Prostate gland (tissue), 2 donors: ENCODE measurements at regions not wholly inside any gene's neighbourhood (a gene's known extent, or its start where the extent isn't known, plus 50 kb on each side); places are given as distances from the start of the nearest gene placed in this dataset.

Source experiments
- DNase-seq: peaks from one replicate; pipeline ENCODE4 v3.0.0-alpha.2; 2019; ENCODE audit warnings: low spot score
- H3K27ac ChIP-seq, 2 donors: fragments of 200-600 bp; sonication (generic); 2 replicates each; pipeline ENCODE4 v1.5.1; 2017 to 2019
- H3K27me3 ChIP-seq: fragments of 200-600 bp; sonication (generic); replicated peaks from 2 replicates; pipeline ENCODE4 v1.5.1; 2019; ENCODE audit not compliant: insufficient read depth
- H3K36me3 ChIP-seq, 2 donors: fragments of 200-600 bp; sonication (generic); 1 replicate in 1 of 2; 2 replicates in 1 of 2; pipeline versions ENCODE4 v1.5.1 to v1.8.1; 2017 to 2019
- H3K4me1 ChIP-seq: fragments of 200-600 bp; sonication (generic); replicated peaks from 2 replicates; pipeline ENCODE4 v1.5.1; 2019
- H3K4me3 ChIP-seq, 2 donors: fragments of 200-600 bp; sonication (generic); 2 replicates each; pipeline ENCODE4 v1.5.1; 2017 to 2019
- H3K9me3 ChIP-seq: fragments of 200-600 bp; sonication (generic); 2 replicates; pipeline ENCODE4 v1.5.1; 2017
- POLR2A ChIP-seq: fragments of 450-650 bp; IDR thresholded peaks from one replicate; pipeline ENCODE4 v1.6.1; 2016; ENCODE audit warnings: antibody characterized with exemption, mild to moderate bottlenecking
- POLR2AphosphoS5 ChIP-seq: sonication (generic); formaldehyde crosslinking; IDR thresholded peaks from one replicate; pipeline ENCODE4 v1.6.1; 2017; ENCODE audit warnings: antibody characterized with exemption
- WGBS: methylation state at CpG from one replicate; pipeline ENCODE4 v1.1.5; 2018; 5-methylcytosine and 5-hydroxymethylcytosine counted together
- intact Hi-C: fragments of 100-400 bp; cut with DNase I; formaldehyde crosslinking; loops from one replicate; pipeline ENCODE4 v1.14.2; 2022
- TF ChIP-seq, protein P1 (sequence below), 4 experiments: fragments of 200-600 bp in 2 of 4; fragments of 450-650 bp in 2 of 4; sonication (generic) in 2 of 4; IDR thresholded peaks; 1 replicate in 3 of 4; 2 replicates in 1 of 4; pipeline ENCODE4 v1.5.1; 2016 to 2019; ENCODE audit warnings: antibody characterized with exemption in 4 of 4, mild to moderate bottlenecking in 2 of 4, moderate library complexity in 2 of 4

DNA sequence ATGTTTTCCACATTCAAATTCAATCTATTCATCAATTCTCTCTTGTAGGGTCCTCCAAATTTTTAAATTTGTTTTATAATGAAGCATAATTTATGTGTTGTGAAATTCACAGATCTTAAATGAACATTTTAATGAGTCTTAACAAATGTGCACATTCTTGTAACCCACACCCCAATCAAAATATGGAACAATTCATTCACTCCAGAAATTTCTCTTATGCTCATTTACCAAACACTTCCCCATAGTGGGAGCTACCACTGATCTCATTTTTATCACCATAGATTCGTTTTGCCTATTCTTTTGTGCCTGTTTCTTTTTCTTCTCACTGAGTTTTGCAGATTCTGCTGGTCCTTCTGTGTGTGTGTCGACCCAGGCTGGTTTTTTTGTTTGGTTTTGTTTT, 664.1 kb downstream of the EFNB2 start:
- Histone ChIP-seq H3K27me3 (no peaks in the 10 kb centered on the region), H3K36me3 (no peaks in the 10 kb centered on the region), H3K4me3 (no peak overlapping the region), H3K27ac (no peak overlapping the region), H3K4me1 (no peaks in the 10 kb centered on the region), H3K9me3 (no peaks in the 10 kb centered on the region)
- DNase-seq: no peak
- 79% methylated on average over 2 of the region's 2 CpGs for WGBS
- intact Hi-C loops: no loop called here
- TF ChIP-seq, protein P1, sequence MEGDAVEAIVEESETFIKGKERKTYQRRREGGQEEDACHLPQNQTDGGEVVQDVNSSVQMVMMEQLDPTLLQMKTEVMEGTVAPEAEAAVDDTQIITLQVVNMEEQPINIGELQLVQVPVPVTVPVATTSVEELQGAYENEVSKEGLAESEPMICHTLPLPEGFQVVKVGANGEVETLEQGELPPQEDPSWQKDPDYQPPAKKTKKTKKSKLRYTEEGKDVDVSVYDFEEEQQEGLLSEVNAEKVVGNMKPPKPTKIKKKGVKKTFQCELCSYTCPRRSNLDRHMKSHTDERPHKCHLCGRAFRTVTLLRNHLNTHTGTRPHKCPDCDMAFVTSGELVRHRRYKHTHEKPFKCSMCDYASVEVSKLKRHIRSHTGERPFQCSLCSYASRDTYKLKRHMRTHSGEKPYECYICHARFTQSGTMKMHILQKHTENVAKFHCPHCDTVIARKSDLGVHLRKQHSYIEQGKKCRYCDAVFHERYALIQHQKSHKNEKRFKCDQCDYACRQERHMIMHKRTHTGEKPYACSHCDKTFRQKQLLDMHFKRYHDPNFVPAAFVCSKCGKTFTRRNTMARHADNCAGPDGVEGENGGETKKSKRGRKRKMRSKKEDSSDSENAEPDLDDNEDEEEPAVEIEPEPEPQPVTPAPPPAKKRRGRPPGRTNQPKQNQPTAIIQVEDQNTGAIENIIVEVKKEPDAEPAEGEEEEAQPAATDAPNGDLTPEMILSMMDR (IDR thresholded peaks at IDR 0.05): no peak
- TF ChIP-seq POLR2AphosphoS5: no peak
- TF ChIP-seq POLR2A: no peak

DNA sequence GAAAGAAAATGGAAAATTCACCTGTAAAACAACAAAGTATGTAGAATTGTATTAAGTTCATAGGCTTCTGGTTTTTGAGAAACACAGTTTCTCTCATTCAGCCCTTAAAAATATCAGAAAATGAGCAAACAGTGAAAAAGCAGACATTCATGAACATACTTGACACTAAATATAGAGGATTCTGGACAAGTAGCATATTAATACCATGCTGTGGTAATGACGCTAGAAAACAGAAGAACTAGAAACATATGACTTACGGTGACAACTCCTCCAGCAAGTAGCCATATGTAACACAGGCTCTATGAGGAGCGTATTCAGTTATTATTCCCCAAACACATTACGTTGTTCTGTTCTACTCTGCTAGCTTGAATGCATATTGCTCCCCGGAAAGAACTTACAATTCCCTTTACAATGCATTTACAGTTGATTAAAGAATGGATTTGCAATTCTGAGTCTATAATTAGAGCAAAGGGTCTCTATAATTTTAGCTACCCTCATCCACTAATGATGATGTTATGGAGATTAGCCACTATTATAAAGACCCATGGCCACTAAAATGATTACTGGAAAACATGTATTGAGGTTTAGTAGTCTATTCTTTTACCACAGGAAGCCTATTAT, 672.1 kb downstream of the EFNB2 start:
- intact Hi-C loops: no loop called here
- DNase-seq: no peak
- no peaks in the 10 kb centered on the region for H3K36me3 ChIP-seq
- H3K4me3 ChIP-seq: no peak overlapping the region
- H3K9me3 ChIP-seq: no peaks in the 10 kb centered on the region
- WGBS: 96% methylated on average over 5 of the region's 5 CpGs
- H3K27ac ChIP-seq: no peak overlapping the region
- no peaks in the 10 kb centered on the region for H3K27me3 ChIP-seq
- H3K4me1 ChIP-seq: no peaks in the 10 kb centered on the region
- TF ChIP-seq, protein P1 (IDR thresholded peaks at IDR 0.05): no peak
- no peak for TF ChIP-seq POLR2A
- no peak for TF ChIP-seq POLR2AphosphoS5

DNA sequence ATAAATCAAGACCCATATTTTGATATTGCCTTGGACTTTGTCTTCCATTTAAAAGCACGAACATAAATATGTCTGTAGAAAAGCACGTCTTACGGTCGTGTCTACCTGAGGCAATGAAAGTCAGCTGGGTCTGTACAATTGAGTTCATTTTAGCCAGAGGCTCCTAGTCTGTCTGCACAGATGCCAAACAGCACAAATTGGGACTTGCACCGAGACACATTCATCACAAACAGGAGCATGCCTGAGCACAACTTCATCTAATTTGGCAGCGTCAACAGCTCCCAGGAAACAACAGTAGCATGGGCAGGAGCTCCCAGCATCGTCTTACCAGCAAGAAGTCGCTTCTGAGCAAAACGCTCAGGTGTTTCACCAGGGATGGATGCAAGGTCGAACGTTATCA, 687.0 kb downstream of the EFNB2 start:
- Histone ChIP-seq H3K9me3 (no peaks in the 10 kb centered on the region), H3K27ac (no peak overlapping the region), H3K4me1 (no peaks in the 10 kb centered on the region), H3K27me3 (no peaks in the 10 kb centered on the region), H3K4me3 (no peak overlapping the region), H3K36me3 (no peaks in the 10 kb centered on the region)
- peak; percentile 80 for DNase-seq
- peak; percentile 44 for TF ChIP-seq POLR2AphosphoS5
- TF ChIP-seq, protein P1 (IDR thresholded peaks at IDR 0.05): no peak
- WGBS: 45% methylated on average over 11 of the region's 11 CpGs
- intact Hi-C loops: no loop called here

DNA sequence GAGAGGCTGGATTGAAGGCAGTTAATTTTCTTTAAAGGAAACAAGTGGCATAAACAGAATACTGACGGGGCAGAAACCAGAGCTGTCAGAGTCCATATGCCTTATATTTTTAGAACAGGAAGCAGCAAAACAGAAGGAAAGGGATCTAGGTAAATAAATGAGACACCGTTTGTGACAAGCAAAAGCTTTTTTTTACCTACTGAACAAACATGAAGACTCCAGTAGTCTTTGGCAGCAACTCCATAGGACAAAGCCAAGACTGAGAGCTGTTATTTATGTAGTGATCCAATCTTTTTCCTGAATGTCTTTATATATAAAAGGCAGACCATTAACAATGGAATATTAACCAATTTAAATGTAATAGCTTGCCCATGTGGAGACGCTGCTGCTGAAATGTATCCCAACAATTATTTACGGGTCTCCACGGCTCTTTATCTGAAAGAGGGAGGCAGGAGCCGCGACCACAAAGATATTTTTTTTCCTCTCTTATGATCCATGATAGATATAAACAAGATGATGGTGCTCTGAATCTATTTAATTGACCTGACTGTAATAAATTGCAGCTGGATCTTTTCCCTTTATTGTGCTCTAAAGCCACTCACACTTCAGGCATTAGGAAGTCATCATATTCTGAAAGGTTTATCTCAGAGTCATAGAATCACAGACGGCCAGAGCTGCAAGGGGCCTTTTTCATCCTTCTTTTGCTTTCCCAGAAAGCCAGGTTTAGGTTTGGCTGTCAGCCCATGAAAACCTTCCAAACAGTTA, 687.8 kb downstream of the EFNB2 start:
- intact Hi-C loops: no loop called here
- Histone ChIP-seq H3K27ac (peak overlapping the region in 1 of 2 donors; percentile 19), H3K27me3 (no peaks in the 10 kb centered on the region), H3K4me1 (no peaks in the 10 kb centered on the region), H3K4me3 (no peak overlapping the region), H3K9me3 (no peaks in the 10 kb centered on the region), H3K36me3 (no peaks in the 10 kb centered on the region)
- TF ChIP-seq POLR2A (no peak), POLR2AphosphoS5 (no peak)
- TF ChIP-seq, protein P1 (IDR thresholded peaks at IDR 0.05): no peak
- WGBS: 11% methylated on average over 8 of the region's 8 CpGs
- DNase-seq: peak; percentile 71

DNA sequence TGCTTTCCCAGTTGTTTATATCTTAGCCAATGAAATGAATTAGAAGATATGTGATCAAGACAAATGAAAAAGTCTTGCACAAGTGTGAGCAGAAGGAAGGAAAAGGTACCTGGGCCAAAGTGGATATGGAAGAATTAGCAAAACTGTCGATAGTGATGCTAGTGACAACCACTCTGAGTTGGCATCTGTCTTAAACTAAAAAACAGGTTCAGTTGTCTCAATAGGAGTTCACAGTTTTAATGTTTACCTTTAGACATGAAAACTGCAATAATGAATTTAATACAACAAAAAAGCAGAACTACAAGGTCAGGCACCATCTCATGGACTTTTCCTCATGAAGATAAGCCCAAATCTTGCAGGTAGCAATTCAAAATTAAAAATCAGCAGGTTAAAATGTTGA, 688.5 kb downstream of the EFNB2 start:
- no peak overlapping the region for H3K4me3 ChIP-seq
- 86% methylated on average over 1 of the region's 1 CpG for WGBS
- no peaks in the 10 kb centered on the region for H3K36me3 ChIP-seq
- H3K27me3 ChIP-seq: no peaks in the 10 kb centered on the region
- no peaks in the 10 kb centered on the region for H3K9me3 ChIP-seq
- peak overlapping the region in 1 of 2 donors; percentile 19 for H3K27ac ChIP-seq
- TF ChIP-seq POLR2AphosphoS5: no peak
- TF ChIP-seq, protein P1 (IDR thresholded peaks at IDR 0.05): no peak
- TF ChIP-seq POLR2A: no peak
- no peaks in the 10 kb centered on the region for H3K4me1 ChIP-seq
- DNase-seq: no peak
- intact Hi-C loops: no loop called here
